GM18909 (cell line): ENCODE measurements at regions not wholly inside any gene's neighbourhood (a gene's known extent, or its start where the extent isn't known, plus 50 kb on each side); places are given as distances from the start of the nearest gene placed in this dataset.

Experiments
- ATAC-seq: cut with Tn5 transposase; IDR thresholded peaks from one replicate; pipeline ENCODE4 v1.9.1; 2021; ENCODE audit warnings: mild to moderate bottlenecking; ENCODE audit not compliant: unreplicated experiment, poor library complexity

DNA sequence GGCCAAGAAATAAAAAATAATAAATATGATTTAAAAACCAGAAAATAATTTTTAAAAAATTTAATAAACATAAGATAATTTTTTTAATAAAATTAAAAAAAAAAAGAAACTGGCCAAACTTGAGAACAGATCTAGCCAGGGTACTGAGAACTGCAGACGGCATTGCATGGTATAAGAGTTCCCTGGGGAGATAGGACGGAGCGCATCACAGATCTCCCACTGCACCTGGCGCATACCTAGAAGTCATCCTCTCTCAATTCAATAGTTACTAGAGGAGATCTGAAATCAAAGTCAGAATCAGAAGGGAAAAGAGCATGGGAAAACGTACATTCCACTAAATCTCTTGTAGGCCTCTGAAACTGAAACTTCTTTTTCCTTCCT lies 58.9 kb upstream of the BCL2L14 start:
- peak; percentile 12 for ATAC-seq

DNA sequence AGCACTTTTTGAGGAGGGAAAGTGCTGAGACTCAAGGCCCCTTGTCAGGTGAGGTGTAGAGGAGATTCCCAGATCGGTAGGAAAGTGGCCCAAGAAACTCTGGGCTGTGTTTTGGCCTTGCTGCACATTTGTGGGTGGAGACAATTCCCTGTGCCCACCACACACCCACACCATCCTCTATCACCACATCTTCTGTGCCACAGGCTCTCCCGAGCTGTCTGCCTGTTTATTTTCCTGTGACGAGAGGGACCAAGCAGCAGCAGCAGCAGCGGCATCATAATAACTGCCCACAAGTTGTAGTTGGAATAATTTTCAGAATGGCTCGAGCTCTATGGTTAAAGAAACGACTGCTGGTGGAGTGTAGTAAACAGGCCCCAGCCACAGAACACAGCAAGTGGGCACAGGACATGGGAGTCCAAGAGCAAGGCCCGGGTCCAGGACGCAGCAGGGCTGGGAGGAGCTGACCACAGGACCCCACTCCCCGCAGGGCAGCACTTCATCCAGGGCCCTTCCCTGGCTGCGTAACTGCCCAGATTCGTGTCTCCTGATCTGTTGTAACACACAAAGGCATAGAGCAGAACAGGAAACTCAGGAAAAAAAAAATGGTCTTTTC lies 55.6 kb upstream of the BCL2L14 start:
- no peak for ATAC-seq

DNA sequence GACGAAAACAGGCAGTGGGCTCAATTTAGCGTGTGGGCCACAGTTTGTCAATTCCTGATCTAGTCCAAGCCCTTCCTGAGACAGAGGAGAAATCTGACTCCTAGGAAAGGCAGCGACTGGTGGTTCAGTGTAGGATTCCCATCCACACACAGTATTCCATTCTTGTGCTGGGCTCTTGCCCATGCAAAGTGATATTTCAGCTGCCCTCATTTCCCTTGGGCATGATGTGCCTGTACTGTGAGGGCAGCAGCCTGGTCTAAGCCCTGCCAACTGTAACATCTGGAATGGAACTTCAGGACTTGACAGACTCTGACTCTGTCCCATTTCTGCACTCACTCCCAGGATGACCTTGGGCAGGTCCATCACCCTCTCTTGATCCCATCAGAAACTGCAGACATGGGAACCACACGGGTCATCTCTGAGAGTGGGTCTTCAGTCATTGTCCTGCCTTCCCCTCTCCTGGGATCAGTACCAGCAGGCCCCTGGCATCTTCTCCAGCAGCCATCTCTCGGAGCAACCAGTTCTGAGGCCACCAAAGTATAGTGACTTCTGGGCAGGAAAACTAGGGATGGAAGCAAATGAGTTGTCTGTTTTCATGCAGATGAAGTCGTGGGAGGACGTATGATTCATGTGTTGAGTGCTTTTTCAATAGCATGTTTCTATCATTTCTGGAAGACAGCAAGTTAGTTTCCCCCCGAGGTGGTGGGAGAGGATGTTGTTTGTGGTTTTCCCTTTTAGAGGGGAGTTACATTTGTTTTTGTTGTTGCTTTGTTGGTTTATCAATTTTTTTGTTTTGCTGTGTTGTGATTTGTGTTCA lies 54.2 kb upstream of the BCL2L14 start:
- ATAC-seq: no peak

DNA sequence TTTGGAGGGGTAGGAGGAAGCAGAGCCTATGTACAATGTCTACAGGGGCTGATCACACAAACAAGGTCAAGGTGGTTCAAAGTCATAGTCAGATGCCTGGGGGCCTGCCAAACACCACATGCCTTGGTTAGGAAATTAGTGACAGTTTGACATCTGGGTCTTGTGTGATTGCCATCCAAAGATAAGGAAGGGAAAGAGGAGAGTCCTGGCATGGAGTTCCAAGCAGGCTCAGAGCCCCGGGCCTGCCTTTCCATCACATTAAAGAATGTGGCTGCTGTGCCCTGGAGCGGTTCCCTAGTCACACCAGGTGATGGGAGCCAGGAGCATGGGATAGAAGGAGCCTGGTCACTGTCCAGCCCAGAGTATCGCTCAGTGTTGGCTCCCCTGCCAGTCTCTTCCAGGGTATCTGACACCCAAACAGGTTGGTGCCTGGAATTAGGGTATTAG lies 53.6 kb upstream of the BCL2L14 start:
- ATAC-seq: no peak

DNA sequence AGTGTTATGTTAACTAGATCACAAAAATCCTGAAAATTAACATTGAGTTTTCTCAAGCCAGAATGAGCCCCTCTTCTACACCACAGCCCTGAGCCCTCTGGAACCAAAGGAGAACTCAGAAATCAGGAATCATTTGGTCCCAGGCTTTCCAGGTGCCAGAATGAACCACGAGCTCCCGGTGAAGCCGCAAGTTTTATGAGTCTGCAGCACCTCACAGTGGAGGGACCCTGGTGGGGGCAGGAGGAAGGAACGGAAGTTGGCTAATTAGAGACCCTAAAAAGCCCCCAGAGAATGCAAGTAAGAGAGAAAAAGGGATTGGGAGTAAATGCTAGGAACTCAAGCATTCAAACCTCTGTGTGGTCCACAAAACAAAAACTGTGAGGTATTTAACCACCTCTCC lies 52.9 kb upstream of the BCL2L14 start:
- ATAC-seq: no peak

DNA sequence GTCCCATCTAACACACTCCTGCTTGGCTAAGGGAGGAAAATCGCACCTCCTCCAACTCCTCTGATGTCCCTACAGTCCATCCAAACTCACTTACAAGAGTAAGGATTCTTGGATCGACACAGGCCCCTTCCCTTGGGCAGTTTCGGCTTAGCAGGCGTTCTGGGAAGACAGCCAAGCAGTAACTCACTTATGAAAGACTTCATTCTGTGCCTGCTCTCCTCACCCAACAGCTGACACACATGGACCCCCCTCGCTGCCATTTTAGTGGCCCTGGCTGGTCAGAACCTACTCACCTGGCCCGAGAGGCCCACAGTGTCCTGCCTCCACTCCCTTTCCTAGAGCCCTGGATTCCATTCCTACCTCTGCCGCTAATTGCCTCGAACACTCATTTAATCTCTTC lies 52.3 kb upstream of the BCL2L14 start:
- no peak for ATAC-seq

DNA sequence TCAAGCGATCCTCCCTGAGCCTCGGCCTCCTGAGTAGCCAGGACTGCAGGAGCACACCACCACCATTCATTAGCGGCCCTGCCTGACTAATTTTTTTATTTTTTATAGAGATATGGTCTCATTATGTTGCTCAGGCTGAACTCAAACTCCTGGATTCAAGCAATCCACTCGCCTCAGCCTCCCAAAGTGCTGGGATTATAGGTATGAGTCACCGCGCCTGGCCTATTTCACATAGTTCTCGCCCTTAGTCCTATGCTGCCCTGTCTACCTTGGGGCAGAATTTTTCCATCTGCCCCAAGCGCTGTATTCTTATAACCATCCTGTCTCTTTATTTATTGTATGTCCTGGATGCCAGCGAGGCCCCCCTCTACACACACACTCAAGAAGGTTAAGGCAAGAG lies 50.9 kb upstream of the BCL2L14 start:
- ATAC-seq: no peak

DNA sequence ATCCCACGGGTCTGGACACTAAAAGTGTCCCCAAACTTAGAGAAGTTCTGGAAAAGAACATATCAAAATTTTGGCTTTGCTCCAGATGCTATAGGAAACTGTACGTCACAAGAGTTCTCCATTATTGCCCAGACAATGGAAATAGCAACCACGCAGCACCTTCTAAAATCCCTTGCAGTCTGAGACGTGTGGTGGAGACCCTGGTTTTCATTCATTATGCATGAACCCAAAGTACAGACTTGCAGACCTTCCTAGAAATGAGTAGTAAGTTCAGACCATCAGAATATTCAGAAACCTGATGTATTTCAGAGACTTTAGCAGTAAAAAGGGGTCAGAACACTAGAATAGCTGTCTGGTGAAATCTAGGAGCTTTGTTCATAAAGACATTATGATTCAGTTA lies 50.0 kb upstream of the BCL2L14 start:
- ATAC-seq: no peak
